Prostate gland (tissue), 2 donors: ENCODE measurements at regions not wholly inside any gene's neighbourhood (a gene's known extent, or its start where the extent isn't known, plus 50 kb on each side); places are given as distances from the start of the nearest gene placed in this dataset.

Source experiments
- DNase-seq: peaks from one replicate; pipeline ENCODE4 v3.0.0-alpha.2; 2019; ENCODE audit warnings: low spot score
- H3K27ac ChIP-seq, 2 donors: fragments of 200-600 bp; sonication (generic); 2 replicates each; pipeline ENCODE4 v1.5.1; 2017 to 2019
- H3K27me3 ChIP-seq: fragments of 200-600 bp; sonication (generic); replicated peaks from 2 replicates; pipeline ENCODE4 v1.5.1; 2019; ENCODE audit not compliant: insufficient read depth
- H3K36me3 ChIP-seq, 2 donors: fragments of 200-600 bp; sonication (generic); 1 replicate in 1 of 2; 2 replicates in 1 of 2; pipeline versions ENCODE4 v1.5.1 to v1.8.1; 2017 to 2019
- H3K4me1 ChIP-seq: fragments of 200-600 bp; sonication (generic); replicated peaks from 2 replicates; pipeline ENCODE4 v1.5.1; 2019
- H3K4me3 ChIP-seq, 2 donors: fragments of 200-600 bp; sonication (generic); 2 replicates each; pipeline ENCODE4 v1.5.1; 2017 to 2019
- H3K9me3 ChIP-seq: fragments of 200-600 bp; sonication (generic); 2 replicates; pipeline ENCODE4 v1.5.1; 2017
- POLR2A ChIP-seq: fragments of 450-650 bp; IDR thresholded peaks from one replicate; pipeline ENCODE4 v1.6.1; 2016; ENCODE audit warnings: antibody characterized with exemption, mild to moderate bottlenecking
- POLR2AphosphoS5 ChIP-seq: sonication (generic); formaldehyde crosslinking; IDR thresholded peaks from one replicate; pipeline ENCODE4 v1.6.1; 2017; ENCODE audit warnings: antibody characterized with exemption
- WGBS: methylation state at CpG from one replicate; pipeline ENCODE4 v1.1.5; 2018; 5-methylcytosine and 5-hydroxymethylcytosine counted together
- intact Hi-C: fragments of 100-400 bp; cut with DNase I; formaldehyde crosslinking; loops from one replicate; pipeline ENCODE4 v1.14.2; 2022
- TF ChIP-seq, protein P1 (sequence below), 4 experiments: fragments of 200-600 bp in 2 of 4; fragments of 450-650 bp in 2 of 4; sonication (generic) in 2 of 4; IDR thresholded peaks; 1 replicate in 3 of 4; 2 replicates in 1 of 4; pipeline ENCODE4 v1.5.1; 2016 to 2019; ENCODE audit warnings: antibody characterized with exemption in 4 of 4, mild to moderate bottlenecking in 2 of 4, moderate library complexity in 2 of 4

GRCh38 chr18:22080035-22080434 is 89.4 kb upstream of the GATA6 start:
- H3K27ac ChIP-seq: no peak overlapping the region
- intact Hi-C loops: no loop called here
- no peak for TF ChIP-seq POLR2A
- no peak for TF ChIP-seq POLR2AphosphoS5
- TF ChIP-seq, protein P1, sequence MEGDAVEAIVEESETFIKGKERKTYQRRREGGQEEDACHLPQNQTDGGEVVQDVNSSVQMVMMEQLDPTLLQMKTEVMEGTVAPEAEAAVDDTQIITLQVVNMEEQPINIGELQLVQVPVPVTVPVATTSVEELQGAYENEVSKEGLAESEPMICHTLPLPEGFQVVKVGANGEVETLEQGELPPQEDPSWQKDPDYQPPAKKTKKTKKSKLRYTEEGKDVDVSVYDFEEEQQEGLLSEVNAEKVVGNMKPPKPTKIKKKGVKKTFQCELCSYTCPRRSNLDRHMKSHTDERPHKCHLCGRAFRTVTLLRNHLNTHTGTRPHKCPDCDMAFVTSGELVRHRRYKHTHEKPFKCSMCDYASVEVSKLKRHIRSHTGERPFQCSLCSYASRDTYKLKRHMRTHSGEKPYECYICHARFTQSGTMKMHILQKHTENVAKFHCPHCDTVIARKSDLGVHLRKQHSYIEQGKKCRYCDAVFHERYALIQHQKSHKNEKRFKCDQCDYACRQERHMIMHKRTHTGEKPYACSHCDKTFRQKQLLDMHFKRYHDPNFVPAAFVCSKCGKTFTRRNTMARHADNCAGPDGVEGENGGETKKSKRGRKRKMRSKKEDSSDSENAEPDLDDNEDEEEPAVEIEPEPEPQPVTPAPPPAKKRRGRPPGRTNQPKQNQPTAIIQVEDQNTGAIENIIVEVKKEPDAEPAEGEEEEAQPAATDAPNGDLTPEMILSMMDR (IDR thresholded peaks at IDR 0.05): no peak
- no peaks in the 10 kb centered on the region for H3K36me3 ChIP-seq
- no peak for DNase-seq
- 40% methylated on average over 3 of the region's 3 CpGs for WGBS
- no peaks in the 10 kb centered on the region for H3K27me3 ChIP-seq
- no peak overlapping the region for H3K4me3 ChIP-seq
- H3K9me3 ChIP-seq: no peaks in the 10 kb centered on the region
- H3K4me1 ChIP-seq: no peaks in the 10 kb centered on the region

GRCh38 chr18:22082408-22082807 is 87.0 kb upstream of the GATA6 start:
- TF ChIP-seq POLR2A: no peak
- TF ChIP-seq, protein P1 (IDR thresholded peaks at IDR 0.05): no peak
- no peak for TF ChIP-seq POLR2AphosphoS5

DNA sequence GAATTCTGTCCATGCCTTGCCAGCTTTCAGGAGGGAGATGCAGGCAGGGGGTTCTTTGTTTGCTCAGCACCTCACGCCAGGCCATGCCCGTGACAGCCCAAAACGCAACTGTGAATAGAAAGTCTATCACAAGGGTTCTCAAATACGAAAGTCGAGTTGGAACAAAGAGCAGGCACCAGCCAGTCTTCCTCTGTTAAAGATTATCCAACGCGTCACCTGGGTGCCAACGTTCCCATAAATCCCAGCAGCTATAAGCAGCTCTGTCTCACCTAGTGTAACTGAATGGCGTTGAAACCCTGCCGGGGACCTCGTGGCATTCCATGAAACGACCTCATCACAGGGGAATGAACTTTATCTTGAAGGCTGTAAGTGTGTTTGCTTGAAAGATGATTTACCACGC is 84.8 kb upstream of the GATA6 start:
- Histone ChIP-seq H3K4me3 (no peak overlapping the region), H3K9me3 (no peaks in the 10 kb centered on the region), H3K27me3 (no peaks in the 10 kb centered on the region), H3K27ac (no peak overlapping the region), H3K4me1 (no peaks in the 10 kb centered on the region), H3K36me3 (no peaks in the 10 kb centered on the region)
- TF ChIP-seq POLR2A (no peak), POLR2AphosphoS5 (no peak)
- TF ChIP-seq, protein P1 (IDR thresholded peaks at IDR 0.05): no peak
- intact Hi-C loops: no loop called here
- 23% methylated on average over 13 of the region's 13 CpGs for WGBS
- no peak for DNase-seq

More at GRCh38 chr18:22082408-22082807, 87.0 kb upstream of the GATA6 start:
- no peaks in the 10 kb centered on the region for H3K4me1 ChIP-seq
- H3K27me3 ChIP-seq: no peaks in the 10 kb centered on the region
- DNase-seq: no peak
- no peaks in the 10 kb centered on the region for H3K9me3 ChIP-seq
- intact Hi-C loops: no loop called here
- WGBS: 96% methylated on average over 14 of the region's 14 CpGs
- H3K4me3 ChIP-seq: no peak overlapping the region
- no peak overlapping the region for H3K27ac ChIP-seq
- no peaks in the 10 kb centered on the region for H3K36me3 ChIP-seq

- H3K36me3 ChIP-seq: no peaks in the 10 kb centered on the region
- intact Hi-C loops: no loop called here
- WGBS: 82% methylated on average over 4 of the region's 4 CpGs
- TF ChIP-seq POLR2AphosphoS5: no peak
- no peak for TF ChIP-seq POLR2A
- TF ChIP-seq, protein P1 (IDR thresholded peaks at IDR 0.05): no peak
- no peaks in the 10 kb centered on the region for H3K27me3 ChIP-seq
- no peak for DNase-seq
- no peak overlapping the region for H3K27ac ChIP-seq
- H3K9me3 ChIP-seq: no peaks in the 10 kb centered on the region
- no peaks in the 10 kb centered on the region for H3K4me1 ChIP-seq
- H3K4me3 ChIP-seq: no peak overlapping the region
These were observed 82.4 kb upstream of the GATA6 start for GRCh38 chr18:22086973-22087372.

- Histone ChIP-seq H3K9me3 (no peaks in the 10 kb centered on the region), H3K36me3 (no peaks in the 10 kb centered on the region), H3K4me1 (no peaks in the 10 kb centered on the region), H3K27ac (no peak overlapping the region), H3K27me3 (no peaks in the 10 kb centered on the region), H3K4me3 (no peak overlapping the region)
- TF ChIP-seq, protein P1 (IDR thresholded peaks at IDR 0.05): no peak
- TF ChIP-seq POLR2AphosphoS5: no peak
- TF ChIP-seq POLR2A: no peak
- WGBS: 78% methylated on average over 7 of the region's 7 CpGs
- no peak for DNase-seq
- intact Hi-C loops: no loop called here
These were observed 81.4 kb upstream of the GATA6 start for GRCh38 chr18:22088029-22088428.
